A673 (cell line): ENCODE measurements at regions not wholly inside any gene's neighbourhood (a gene's known extent, or its start where the extent isn't known, plus 50 kb on each side); places are given as distances from the start of the nearest gene placed in this dataset.

Experiments used
- BruUV-seq: library from RNA; stranded (reverse); fragments of 400-500 nt; replicated peaks from 2 replicates; lab custom pipeline; 2021; lab: Mats Ljungman, UMichigan
- CTCF ChIA-PET: fragments of 300-600 bp; sonication (Branson Sonifier 250); formaldehyde crosslinking; loops from one replicate; lab custom pipeline; 2022; ENCODE audit warnings: antibody characterized with exemption; lab: Charles Lee
- POLR2A ChIA-PET: fragments of 300-600 bp; sonication (Branson Sonifier 250); formaldehyde crosslinking; loops from one replicate; lab custom pipeline; 2022; ENCODE audit warnings: antibody characterized with exemption; ENCODE audit not compliant: low non-redundant PET; lab: Charles Lee
- DNase-seq: peaks from one replicate; pipeline ENCODE4 v3.0.0-alpha.2; 2015; ENCODE audit warnings: low spot score
- H3K27ac ChIP-seq: fragments of 200-600 bp; sonication (generic); 2 replicates; pipeline ENCODE4 v1.5.1; 2016; ENCODE audit warnings: mixed run types, low read depth, mild to moderate bottlenecking, mixed read lengths, antibody characterized with exemption, low read length; ENCODE audit not compliant: poor library complexity, severe bottlenecking
- H3K27me3 ChIP-seq: fragments of 200-600 bp; sonication (generic); replicated peaks from 2 replicates; pipeline ENCODE4 v1.6.1; 2017; ENCODE audit warnings: mixed run types, low read depth, mild to moderate bottlenecking, mixed read lengths, antibody characterized with exemption, low read length; ENCODE audit not compliant: insufficient read depth, poor library complexity
- H3K36me3 ChIP-seq: fragments of 200-600 bp; sonication (generic); 2 replicates; pipeline ENCODE4 v1.6.1; 2016; ENCODE audit warnings: mixed run types, mild to moderate bottlenecking, mixed read lengths, antibody characterized with exemption, low read length; ENCODE audit not compliant: insufficient read depth, poor library complexity, severe bottlenecking
- H3K4me1 ChIP-seq: fragments of 200-600 bp; sonication (generic); 2 replicates; pipeline ENCODE4 v1.6.1; 2017; ENCODE audit warnings: mixed run types, mild to moderate bottlenecking, mixed read lengths, antibody characterized with exemption, low read length; ENCODE audit not compliant: insufficient read depth, poor library complexity, severe bottlenecking
- H3K4me3 ChIP-seq: fragments of 200-600 bp; sonication (generic); 2 replicates; pipeline ENCODE4 v1.5.1; 2016; ENCODE audit warnings: low read depth, mixed run types, mild to moderate bottlenecking, mixed read lengths, low read length; ENCODE audit not compliant: poor library complexity, severe bottlenecking
- H3K9me3 ChIP-seq: fragments of 200-600 bp; sonication (generic); 2 replicates; pipeline ENCODE4 v1.6.1; 2016; ENCODE audit warnings: mixed run types, low read depth, mild to moderate bottlenecking, mixed read lengths, antibody characterized with exemption, low read length; ENCODE audit not compliant: poor library complexity, severe bottlenecking
- CTCF ChIP-seq: fragments of 300-800, 200-600 bp; sonication (generic); conservative IDR thresholded peaks from 2 replicates; pipeline ENCODE4 v1.5.1; 2017; ENCODE audit warnings: low read depth, mild to moderate bottlenecking, antibody characterized with exemption, low read length, moderate library complexity, mixed read lengths
- EZH2 ChIP-seq: fragments of 200-600 bp; sonication (generic); IDR thresholded peaks from 2 replicates; pipeline ENCODE4 v1.6.1; 2017; ENCODE audit warnings: borderline replicate concordance, low read depth, mild to moderate bottlenecking, mixed read lengths, antibody characterized with exemption, low read length; ENCODE audit not compliant: poor library complexity, severe bottlenecking
- intact Hi-C: fragments of 100-400 bp; cut with micrococcal nuclease; formaldehyde crosslinking; loops from one replicate; pipeline ENCODE4 v1.10.0; 2022; ENCODE audit not compliant: unreplicated experiment

GRCh38 chr3:81910244-81910852, 148.9 kb upstream of the GBE1 start:
- H3K27ac ChIP-seq, result no peak overlapping the region
- DNase-seq, result peak; percentile 65
- ChIA-PET POLR2A (no interaction called here), CTCF (no interaction called here)
- H3K4me1 ChIP-seq, result peaks cover 9% of the 10 kb centered on the region
- no peaks in the 10 kb centered on the region for H3K36me3 ChIP-seq
- H3K4me3 ChIP-seq, result no peak overlapping the region
- H3K9me3 ChIP-seq, result no peaks in the 10 kb centered on the region
- H3K27me3 ChIP-seq, result no peaks in the 10 kb centered on the region
- intact Hi-C loops, result loop anchor here (10.0 kb wide), 1 partner anchor 246 kb away; no protein-coding TSS in a partner anchor
- no peak for TF ChIP-seq EZH2
- TF ChIP-seq CTCF, result peak; percentile 82
- BruUV-seq, result no TSS peak

GRCh38 chr3:81909796-81910195, 148.4 kb upstream of the GBE1 start:
- no peak overlapping the region for H3K27ac ChIP-seq
- no peak for TF ChIP-seq CTCF
- TF ChIP-seq EZH2, result no peak
- no peaks in the 10 kb centered on the region for H3K9me3 ChIP-seq
- DNase-seq, result no peak
- H3K36me3 ChIP-seq, result no peaks in the 10 kb centered on the region
- intact Hi-C loops, result loop anchor here (10.0 kb wide), 1 partner anchor 245 kb away; no protein-coding TSS in a partner anchor
- no TSS peak for BruUV-seq
- POLR2A ChIA-PET, result no interaction called here
- CTCF ChIA-PET, result interaction anchor here (0.6 to 0.7 kb wide), 2 partner anchors 23 to 435 kb away, joined by 3 to 5 read pairs; no protein-coding TSS in a partner anchor
- peaks cover 8% of the 10 kb centered on the region for H3K4me1 ChIP-seq
- H3K27me3 ChIP-seq, result no peaks in the 10 kb centered on the region
- H3K4me3 ChIP-seq, result no peak overlapping the region

DNA sequence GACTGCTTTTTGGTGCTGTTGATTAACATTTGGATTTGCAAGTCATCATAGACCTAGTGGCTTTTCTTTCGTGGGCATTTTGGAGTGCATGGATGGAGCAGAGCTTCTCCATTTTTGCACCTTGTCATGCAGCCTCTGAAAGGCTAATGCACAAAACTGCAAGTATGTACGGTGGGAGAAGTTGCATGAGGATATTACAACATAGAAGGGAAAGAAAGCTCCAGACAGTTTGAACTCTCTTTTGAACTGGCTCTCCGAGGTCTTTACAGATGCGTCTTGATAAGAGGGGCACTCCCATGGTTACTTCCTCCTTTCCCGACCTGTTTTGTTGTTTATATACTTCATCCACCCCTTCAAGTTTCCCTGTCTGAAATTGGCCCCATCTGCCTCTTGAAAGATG, 147.1 kb upstream of the GBE1 start:
- H3K36me3 ChIP-seq, result no peaks in the 10 kb centered on the region
- no peaks in the 10 kb centered on the region for H3K9me3 ChIP-seq
- intact Hi-C loops, result no loop called here
- no peak overlapping the region for H3K27ac ChIP-seq
- no peak for DNase-seq
- H3K4me1 ChIP-seq, result no peaks in the 10 kb centered on the region
- BruUV-seq, result no TSS peak
- H3K27me3 ChIP-seq, result no peaks in the 10 kb centered on the region
- ChIA-PET POLR2A (no interaction called here), CTCF (no interaction called here)
- no peak overlapping the region for H3K4me3 ChIP-seq
- TF ChIP-seq CTCF (no peak), EZH2 (no peak)
